ENCODE measurements at regions not wholly inside any gene's neighbourhood (a gene's known extent, or its start where the extent isn't known, plus 50 kb on each side); places are given as distances from the start of the nearest gene placed in this dataset.

GRCh38 chr12:74953697-74954096 is 255.9 kb downstream of the KCNC2 start:
- TF ChIP-seq FOXP2 (optimal IDR thresholded peaks at IDR 0.05; ENCODE audit: control extremely low read depth, extremely low read length, insufficient read depth) (no peak), POLR2AphosphoS5 (IDR thresholded peaks at IDR 0.05; ENCODE audit: borderline replicate concordance, low read depth, low read length) (no peak), EZH2 (IDR thresholded peaks at IDR 0.05) (no peak)
- H3K4me3 ChIP-seq: no peak overlapping the region
- DNase-seq (ENCODE audit: low read depth, low spot score): no peak
- H3K27ac ChIP-seq: no peak overlapping the region
- no peak overlapping the region for H3K9ac ChIP-seq (ENCODE audit: insufficient read length)
- H3K36me3 ChIP-seq (ENCODE audit: insufficient read depth, low read length): no peaks in the 10 kb centered on the region
- H3K9me3 ChIP-seq (ENCODE audit: low read depth, low read length): no peaks in the 10 kb centered on the region

GRCh38 chr12:74957231-74957630 is 252.4 kb downstream of the KCNC2 start:
- no peak for TF ChIP-seq EZH2 (IDR thresholded peaks at IDR 0.05)
- TF ChIP-seq POLR2AphosphoS5 (IDR thresholded peaks at IDR 0.05; ENCODE audit: borderline replicate concordance, low read depth, low read length): no peak
- no peak for TF ChIP-seq FOXP2 (optimal IDR thresholded peaks at IDR 0.05; ENCODE audit: control extremely low read depth, extremely low read length, insufficient read depth)
- DNase-seq (ENCODE audit: low read depth, low spot score): no peak
- Histone ChIP-seq H3K36me3 (ENCODE audit: insufficient read depth, low read length) (no peaks in the 10 kb centered on the region), H3K9me3 (ENCODE audit: low read depth, low read length) (no peaks in the 10 kb centered on the region), H3K27ac (no peak overlapping the region), H3K4me3 (no peak overlapping the region), H3K9ac (ENCODE audit: insufficient read length) (no peak overlapping the region)

GRCh38 chr12:74957634-74958033 is 252.0 kb downstream of the KCNC2 start:
- H3K4me3 ChIP-seq: no peak overlapping the region
- DNase-seq (ENCODE audit: low read depth, low spot score): no peak
- TF ChIP-seq FOXP2 (optimal IDR thresholded peaks at IDR 0.05; ENCODE audit: control extremely low read depth, extremely low read length, insufficient read depth) (no peak), POLR2AphosphoS5 (IDR thresholded peaks at IDR 0.05; ENCODE audit: borderline replicate concordance, low read depth, low read length) (no peak), EZH2 (IDR thresholded peaks at IDR 0.05) (no peak)
- H3K36me3 ChIP-seq (ENCODE audit: insufficient read depth, low read length): no peaks in the 10 kb centered on the region
- H3K9me3 ChIP-seq (ENCODE audit: low read depth, low read length): no peaks in the 10 kb centered on the region
- no peak overlapping the region for H3K9ac ChIP-seq (ENCODE audit: insufficient read length)
- no peak overlapping the region for H3K27ac ChIP-seq

- TF ChIP-seq POLR2AphosphoS5 (IDR thresholded peaks at IDR 0.05; ENCODE audit: borderline replicate concordance, low read depth, low read length): no peak
- no peak for TF ChIP-seq FOXP2 (optimal IDR thresholded peaks at IDR 0.05; ENCODE audit: control extremely low read depth, extremely low read length, insufficient read depth)
- TF ChIP-seq EZH2 (IDR thresholded peaks at IDR 0.05): no peak
- Histone ChIP-seq H3K27ac (no peak overlapping the region), H3K9ac (ENCODE audit: insufficient read length) (no peak overlapping the region), H3K36me3 (ENCODE audit: insufficient read depth, low read length) (no peaks in the 10 kb centered on the region), H3K9me3 (ENCODE audit: low read depth, low read length) (no peaks in the 10 kb centered on the region), H3K4me3 (no peak overlapping the region)
- DNase-seq (ENCODE audit: low read depth, low spot score): no peak
Measured at GRCh38 chr12:74959657-74960056, 250.0 kb downstream of the KCNC2 start.

GRCh38 chr12:74963304-74963703 is 246.3 kb downstream of the KCNC2 start:
- Histone ChIP-seq H3K36me3 (ENCODE audit: insufficient read depth, low read length) (no peaks in the 10 kb centered on the region), H3K27ac (no peak overlapping the region), H3K4me3 (no peak overlapping the region), H3K9ac (ENCODE audit: insufficient read length) (no peak overlapping the region), H3K9me3 (ENCODE audit: low read depth, low read length) (no peaks in the 10 kb centered on the region)
- no peak for DNase-seq (ENCODE audit: low read depth, low spot score)
- no peak for TF ChIP-seq EZH2 (IDR thresholded peaks at IDR 0.05)
- no peak for TF ChIP-seq POLR2AphosphoS5 (IDR thresholded peaks at IDR 0.05; ENCODE audit: borderline replicate concordance, low read depth, low read length)
- TF ChIP-seq FOXP2 (optimal IDR thresholded peaks at IDR 0.05; ENCODE audit: control extremely low read depth, extremely low read length, insufficient read depth): no peak

- Histone ChIP-seq H3K27ac (no peak overlapping the region), H3K9me3 (ENCODE audit: low read depth, low read length) (no peaks in the 10 kb centered on the region), H3K36me3 (ENCODE audit: insufficient read depth, low read length) (no peaks in the 10 kb centered on the region), H3K9ac (ENCODE audit: insufficient read length) (no peak overlapping the region), H3K4me3 (no peak overlapping the region)
- no peak for TF ChIP-seq EZH2 (IDR thresholded peaks at IDR 0.05)
- no peak for TF ChIP-seq FOXP2 (optimal IDR thresholded peaks at IDR 0.05; ENCODE audit: control extremely low read depth, extremely low read length, insufficient read depth)
- TF ChIP-seq POLR2AphosphoS5 (IDR thresholded peaks at IDR 0.05; ENCODE audit: borderline replicate concordance, low read depth, low read length): no peak
- no peak for DNase-seq (ENCODE audit: low read depth, low spot score)
Measured at GRCh38 chr12:74963867-74964331, 245.7 kb downstream of the KCNC2 start.

GRCh38 chr12:74964390-74964789 is 245.2 kb downstream of the KCNC2 start:
- TF ChIP-seq POLR2AphosphoS5 (IDR thresholded peaks at IDR 0.05; ENCODE audit: borderline replicate concordance, low read depth, low read length) (no peak), EZH2 (IDR thresholded peaks at IDR 0.05) (no peak), FOXP2 (optimal IDR thresholded peaks at IDR 0.05; ENCODE audit: control extremely low read depth, extremely low read length, insufficient read depth) (no peak)
- Histone ChIP-seq H3K36me3 (ENCODE audit: insufficient read depth, low read length) (no peaks in the 10 kb centered on the region), H3K9ac (ENCODE audit: insufficient read length) (no peak overlapping the region), H3K27ac (no peak overlapping the region), H3K4me3 (no peak overlapping the region), H3K9me3 (ENCODE audit: low read depth, low read length) (no peaks in the 10 kb centered on the region)
- no peak for DNase-seq (ENCODE audit: low read depth, low spot score)

- DNase-seq (ENCODE audit: low read depth, low spot score): no peak
- Histone ChIP-seq H3K4me3 (no peak overlapping the region), H3K27ac (no peak overlapping the region), H3K36me3 (ENCODE audit: insufficient read depth, low read length) (no peaks in the 10 kb centered on the region), H3K9me3 (ENCODE audit: low read depth, low read length) (no peaks in the 10 kb centered on the region), H3K9ac (ENCODE audit: insufficient read length) (no peak overlapping the region)
- TF ChIP-seq EZH2 (IDR thresholded peaks at IDR 0.05) (no peak), FOXP2 (optimal IDR thresholded peaks at IDR 0.05; ENCODE audit: control extremely low read depth, extremely low read length, insufficient read depth) (no peak), POLR2AphosphoS5 (IDR thresholded peaks at IDR 0.05; ENCODE audit: borderline replicate concordance, low read depth, low read length) (no peak)
Measured at GRCh38 chr12:74971201-74971600, 238.4 kb downstream of the KCNC2 start.

- H3K9ac ChIP-seq (ENCODE audit: insufficient read length): no peak overlapping the region
- no peak for TF ChIP-seq FOXP2 (optimal IDR thresholded peaks at IDR 0.05; ENCODE audit: control extremely low read depth, extremely low read length, insufficient read depth)
- TF ChIP-seq POLR2AphosphoS5 (IDR thresholded peaks at IDR 0.05; ENCODE audit: borderline replicate concordance, low read depth, low read length): no peak
- no peak for TF ChIP-seq EZH2 (IDR thresholded peaks at IDR 0.05)
- H3K27ac ChIP-seq: peak overlapping the region; percentile 57
- no peak overlapping the region for H3K4me3 ChIP-seq
- no peaks in the 10 kb centered on the region for H3K36me3 ChIP-seq (ENCODE audit: insufficient read depth, low read length)
- DNase-seq (ENCODE audit: low read depth, low spot score): no peak
- no peaks in the 10 kb centered on the region for H3K9me3 ChIP-seq (ENCODE audit: low read depth, low read length)
Measured at GRCh38 chr12:74977832-74978481, 231.7 kb downstream of the KCNC2 start.
